Panc1 (cell line): ENCODE measurements at regions not wholly inside any gene's neighbourhood (a gene's known extent, or its start where the extent isn't known, plus 50 kb on each side); places are given as distances from the start of the nearest gene placed in this dataset.

Experiments
- ATAC-seq: fragments of 200-7000 bp; cut with Tn5 transposase; 2 replicates; pipeline ENCODE4 v1.9.1; 2020; ENCODE audit warnings: mild to moderate bottlenecking, moderate library complexity
- BruUV-seq: library from RNA; stranded (reverse); fragments of 400-500 nt; replicated peaks from 2 replicates; lab custom pipeline; 2021; lab: Mats Ljungman, UMichigan
- CTCF ChIA-PET: fragments of 300-600 bp; sonication (Branson Sonifier 250); formaldehyde crosslinking; loops from one replicate; lab custom pipeline; 2022; ENCODE audit warnings: antibody characterized with exemption; lab: Charles Lee
- POLR2A ChIA-PET: fragments of 300-600 bp; sonication (Branson Sonifier 250); formaldehyde crosslinking; loops from one replicate; lab custom pipeline; 2022; ENCODE audit warnings: antibody characterized with exemption; lab: Charles Lee
- DNase-seq: peaks from one replicate; pipeline ENCODE4 v3.0.0-alpha.2; 2010; ENCODE audit warnings: low read depth, low spot score
- H3K27ac ChIP-seq: 2 replicates; pipeline ENCODE4 v1.5.1; 2011; ENCODE audit warnings: mild to moderate bottlenecking, low read length, inconsistent platforms
- H3K27me3 ChIP-seq: fragments of 200-500 bp; sonication (Bioruptor generic); 2 replicates; pipeline ENCODE4 v1.6.0; 2014; ENCODE audit warnings: low read length, inconsistent platforms; ENCODE audit not compliant: control insufficient read depth, insufficient read depth
- H3K36me3 ChIP-seq: fragments of 200-500 bp; sonication (Bioruptor generic); 2 replicates; pipeline ENCODE4 v1.5.1; 2014; ENCODE audit warnings: inconsistent platforms, mild to moderate bottlenecking, low read length, moderate library complexity; ENCODE audit not compliant: control insufficient read depth, insufficient read depth
- H3K4me1 ChIP-seq: 2 replicates; pipeline ENCODE4 v1.5.1; 2011; ENCODE audit warnings: inconsistent platforms, mild to moderate bottlenecking, low read length, moderate library complexity; ENCODE audit not compliant: control insufficient read depth, insufficient read depth
- H3K4me3 ChIP-seq, 2 experiments: 2 replicates each; pipeline ENCODE4 v1.5.1; 2011 to 2012; ENCODE audit warnings: low read depth in 2 of 2, low read length in 2 of 2, mild to moderate bottlenecking in 2 of 2, inconsistent platforms in 1 of 2, moderate library complexity in 1 of 2
- H3K9me3 ChIP-seq: fragments of 200-500 bp; sonication (Bioruptor generic); 2 replicates; pipeline ENCODE4 v1.5.1; 2014; ENCODE audit warnings: low read depth, mild to moderate bottlenecking, inconsistent platforms, low read length, moderate library complexity; ENCODE audit not compliant: control insufficient read depth, insufficient read depth
- POLR2AphosphoS5 ChIP-seq: IDR thresholded peaks from 2 replicates; pipeline ENCODE4 v1.6.1; 2012; ENCODE audit warnings: mild to moderate bottlenecking, low read depth, low read length, moderate library complexity
- REST ChIP-seq, 2 experiments: IDR thresholded peaks; 2 replicates each; pipeline ENCODE4 v1.6.1; 2011 to 2012; ENCODE audit warnings: low read depth in 2 of 2, control low read depth in 1 of 2, low read length in 1 of 2, mild to moderate bottlenecking in 1 of 2, moderate library complexity in 1 of 2; ENCODE audit not compliant: insufficient read depth in 1 of 2
- SIN3A ChIP-seq: IDR thresholded peaks from 2 replicates; pipeline ENCODE4 v1.6.1; 2012; ENCODE audit warnings: low read depth, mild to moderate bottlenecking, low read length, moderate library complexity, borderline replicate concordance; ENCODE audit not compliant: insufficient read depth
- TCF7L2 ChIP-seq: IDR thresholded peaks from 2 replicates; pipeline ENCODE4 v1.6.1; 2011; ENCODE audit warnings: mild to moderate bottlenecking, low read depth, low read length, inconsistent platforms
- in situ Hi-C: cut with HindIII; loops from 2 replicates; pipeline ENCODE4 v1.10.0; 2016; ENCODE audit warnings: low sequenced_read_pairs, low pct_unique_long_range_greater_than_20kb
- intact Hi-C: fragments of 100-400 bp; cut with micrococcal nuclease; formaldehyde crosslinking; loops from one replicate; pipeline ENCODE4 v1.10.0; 2022; ENCODE audit not compliant: unreplicated experiment
- TF ChIP-seq, protein P1 (sequence below): fragments of 450-650 bp; IDR thresholded peaks from 2 replicates; pipeline ENCODE4 v1.5.1; 2017; ENCODE audit warnings: mild to moderate bottlenecking

DNA sequence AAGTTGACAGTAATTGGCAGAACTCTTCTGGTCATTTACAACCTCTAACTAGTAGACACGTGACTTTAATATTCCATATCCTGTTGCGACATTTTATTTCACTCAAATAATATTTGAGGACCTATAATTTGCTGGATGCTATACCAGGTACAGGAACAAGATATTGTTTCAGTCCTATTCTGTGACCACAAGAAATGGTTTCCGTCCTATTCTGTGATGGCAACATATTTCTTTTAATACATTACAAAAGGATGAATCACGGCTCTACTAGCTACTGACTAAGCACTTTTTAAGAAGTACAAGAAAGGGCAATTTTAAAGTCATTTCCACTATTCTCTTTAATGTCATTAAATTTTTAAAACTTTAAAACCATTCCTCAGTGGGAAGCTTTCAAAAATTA is 400.2 kb downstream of the CNTN3 start:
- ChIA-PET POLR2A (no interaction called here), CTCF (no interaction called here)
- Histone ChIP-seq H3K4me1 (no peaks in the 10 kb centered on the region), H3K36me3 (no peaks in the 10 kb centered on the region), H3K27me3 (no peaks in the 10 kb centered on the region), H3K4me3 (no peak overlapping the region), H3K9me3 (no peaks in the 10 kb centered on the region), H3K27ac (no peak overlapping the region)
- intact Hi-C loops (no loop called here), in situ Hi-C loops (no loop called here)
- ATAC-seq (no peak), DNase-seq (no peak)
- TF ChIP-seq, protein P1, sequence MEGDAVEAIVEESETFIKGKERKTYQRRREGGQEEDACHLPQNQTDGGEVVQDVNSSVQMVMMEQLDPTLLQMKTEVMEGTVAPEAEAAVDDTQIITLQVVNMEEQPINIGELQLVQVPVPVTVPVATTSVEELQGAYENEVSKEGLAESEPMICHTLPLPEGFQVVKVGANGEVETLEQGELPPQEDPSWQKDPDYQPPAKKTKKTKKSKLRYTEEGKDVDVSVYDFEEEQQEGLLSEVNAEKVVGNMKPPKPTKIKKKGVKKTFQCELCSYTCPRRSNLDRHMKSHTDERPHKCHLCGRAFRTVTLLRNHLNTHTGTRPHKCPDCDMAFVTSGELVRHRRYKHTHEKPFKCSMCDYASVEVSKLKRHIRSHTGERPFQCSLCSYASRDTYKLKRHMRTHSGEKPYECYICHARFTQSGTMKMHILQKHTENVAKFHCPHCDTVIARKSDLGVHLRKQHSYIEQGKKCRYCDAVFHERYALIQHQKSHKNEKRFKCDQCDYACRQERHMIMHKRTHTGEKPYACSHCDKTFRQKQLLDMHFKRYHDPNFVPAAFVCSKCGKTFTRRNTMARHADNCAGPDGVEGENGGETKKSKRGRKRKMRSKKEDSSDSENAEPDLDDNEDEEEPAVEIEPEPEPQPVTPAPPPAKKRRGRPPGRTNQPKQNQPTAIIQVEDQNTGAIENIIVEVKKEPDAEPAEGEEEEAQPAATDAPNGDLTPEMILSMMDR, result no peak
- TF ChIP-seq SIN3A (no peak), POLR2AphosphoS5 (no peak), REST (IDR thresholded peaks at IDR 0.05; ENCODE audit: insufficient read depth in 1 of 2, low read depth in 2 of 2, low read length in 1 of 2) (no peak), TCF7L2 (no peak)
- no TSS peak for BruUV-seq

DNA sequence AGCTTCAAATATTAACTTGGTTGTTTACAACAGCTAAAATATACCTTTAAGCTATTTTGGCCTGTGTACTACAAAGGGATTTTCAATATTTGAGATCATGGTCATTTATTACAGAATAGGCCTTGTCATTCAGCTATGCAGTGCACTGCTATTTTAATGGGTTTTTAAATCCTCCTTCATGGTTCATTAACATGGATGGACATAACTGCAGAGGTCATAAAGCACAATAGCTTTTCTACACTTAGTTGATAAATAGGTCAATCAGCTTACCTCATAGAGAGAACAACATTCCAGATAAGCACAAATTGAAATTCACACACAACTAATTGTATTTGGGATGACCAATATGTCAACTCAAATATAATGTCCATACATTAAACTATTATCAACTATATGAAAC is 403.7 kb downstream of the CNTN3 start:
- POLR2A ChIA-PET, result interaction anchor here (0.6 kb wide), 1 partner anchor 433 kb away, joined by 7 read pairs; no protein-coding TSS in a partner anchor
- H3K9me3 ChIP-seq, result no peaks in the 10 kb centered on the region
- no TSS peak for BruUV-seq
- ATAC-seq, result no peak
- H3K27ac ChIP-seq, result no peak overlapping the region
- in situ Hi-C loops (no loop called here), intact Hi-C loops (no loop called here)
- no peaks in the 10 kb centered on the region for H3K4me1 ChIP-seq
- DNase-seq, result no peak
- H3K4me3 ChIP-seq, result no peak overlapping the region
- no peaks in the 10 kb centered on the region for H3K27me3 ChIP-seq
- H3K36me3 ChIP-seq, result no peaks in the 10 kb centered on the region
- no peak for TF ChIP-seq REST (IDR thresholded peaks at IDR 0.05; ENCODE audit: insufficient read depth in 1 of 2, low read depth in 2 of 2, low read length in 1 of 2)
- no peak for TF ChIP-seq POLR2AphosphoS5
- CTCF ChIA-PET, result no interaction called here
